ENCODE measurements at regions not wholly inside any gene's neighbourhood (a gene's known extent, or its start where the extent isn't known, plus 50 kb on each side); places are given as distances from the start of the nearest gene placed in this dataset.
"Not testable (repeated sequence)": the region's sequence is repeated elsewhere in the genome, so short reads cannot be mapped to it uniquely, and the experiment has no call there.

GRCh38 chr3:26472345-26472744 lies 150.2 kb upstream of the LRRC3B start:
- in situ Hi-C loops (cut with MboI; ENCODE audit: low sequenced_read_pairs): no loop called here

GRCh38 chr3:26474706-26475105 lies 147.9 kb upstream of the LRRC3B start:
- in situ Hi-C loops (cut with MboI; ENCODE audit: low sequenced_read_pairs): no loop called here

- in situ Hi-C loops (cut with MboI; ENCODE audit: low sequenced_read_pairs): no loop called here
Observed at GRCh38 chr3:26480377-26480776, 142.2 kb upstream of the LRRC3B start.

- in situ Hi-C loops (cut with MboI; ENCODE audit: low sequenced_read_pairs): no loop called here
Observed at GRCh38 chr3:26484140-26484539, 138.4 kb upstream of the LRRC3B start.

GRCh38 chr3:26498271-26498670 lies 124.3 kb upstream of the LRRC3B start:
- in situ Hi-C loops (cut with MboI; ENCODE audit: low sequenced_read_pairs): no loop called here

GRCh38 chr3:26505399-26505798 lies 117.2 kb upstream of the LRRC3B start:
- in situ Hi-C loops (cut with MboI; ENCODE audit: low sequenced_read_pairs): no loop called here

- in situ Hi-C loops (cut with MboI; ENCODE audit: low sequenced_read_pairs): not testable (repeated sequence)
Observed at GRCh38 chr3:26514445-26515029, 108.0 kb upstream of the LRRC3B start.

GRCh38 chr3:26515351-26515750 lies 107.2 kb upstream of the LRRC3B start:
- in situ Hi-C loops (cut with MboI; ENCODE audit: low sequenced_read_pairs): no loop called here

- in situ Hi-C loops (cut with MboI; ENCODE audit: low sequenced_read_pairs): no loop called here
Observed at GRCh38 chr3:26521261-26521660, 101.3 kb upstream of the LRRC3B start.

GRCh38 chr3:26522919-26523318 lies 99.7 kb upstream of the LRRC3B start:
- in situ Hi-C loops (cut with MboI; ENCODE audit: low sequenced_read_pairs): no loop called here

- in situ Hi-C loops (cut with MboI; ENCODE audit: low sequenced_read_pairs): no loop called here
Observed at GRCh38 chr3:26525013-26525412, 97.6 kb upstream of the LRRC3B start.

GRCh38 chr3:26535151-26535550 lies 87.4 kb upstream of the LRRC3B start:
- in situ Hi-C loops (cut with MboI; ENCODE audit: low sequenced_read_pairs): no loop called here

GRCh38 chr3:26536955-26537354 lies 85.6 kb upstream of the LRRC3B start:
- in situ Hi-C loops (cut with MboI; ENCODE audit: low sequenced_read_pairs): no loop called here

GRCh38 chr3:26550413-26550812 lies 72.2 kb upstream of the LRRC3B start:
- in situ Hi-C loops (cut with MboI; ENCODE audit: low sequenced_read_pairs): no loop called here

GRCh38 chr3:26556637-26557036 lies 65.9 kb upstream of the LRRC3B start:
- in situ Hi-C loops (cut with MboI; ENCODE audit: low sequenced_read_pairs): no loop called here

- in situ Hi-C loops (cut with MboI; ENCODE audit: low sequenced_read_pairs): no loop called here
Observed at GRCh38 chr3:26558257-26558656, 64.3 kb upstream of the LRRC3B start.

GRCh38 chr3:26559227-26559626 lies 63.3 kb upstream of the LRRC3B start:
- in situ Hi-C loops (cut with MboI; ENCODE audit: low sequenced_read_pairs): no loop called here

GRCh38 chr3:26560081-26560480 lies 62.5 kb upstream of the LRRC3B start:
- in situ Hi-C loops (cut with MboI; ENCODE audit: low sequenced_read_pairs): no loop called here

GRCh38 chr3:26562021-26562768 lies 60.4 kb upstream of the LRRC3B start:
- in situ Hi-C loops (cut with MboI; ENCODE audit: low sequenced_read_pairs): no loop called here

Data from HL-60/S4 treated with retinoic acid at 250 ng/mL for 4 days and 3 days (cell line).